ENCODE measurements at regions not wholly inside any gene's neighbourhood (a gene's known extent, or its start where the extent isn't known, plus 50 kb on each side); places are given as distances from the start of the nearest gene placed in this dataset.
"Not testable (repeated sequence)": the region's sequence is repeated elsewhere in the genome, so short reads cannot be mapped to it uniquely, and the experiment has no call there.

DNA sequence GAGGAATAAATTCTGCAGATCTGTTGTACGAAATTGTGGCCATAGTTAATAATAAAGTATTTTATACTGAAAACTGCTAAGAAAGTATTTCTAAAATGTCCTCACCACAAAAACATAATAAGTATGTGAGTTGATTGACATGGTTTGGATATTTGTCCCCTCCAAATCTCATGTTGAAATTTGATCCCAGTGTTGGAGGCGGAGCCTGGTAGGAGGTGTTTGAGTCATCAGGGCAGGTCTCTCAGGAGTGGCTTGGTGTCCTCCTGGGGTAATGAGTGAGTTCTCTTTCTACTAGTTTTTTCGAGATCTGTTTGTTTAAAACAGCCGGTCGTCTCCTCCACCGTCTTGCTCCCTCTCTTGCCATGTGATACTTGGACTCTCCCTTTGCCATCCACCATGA, 424.1 kb upstream of the KCNMB2 start:
- DNase-seq, result no peak
- Mint-ChIP-seq H3K27ac (no peak overlapping the region), H3K36me3 (ENCODE audit: low read depth) (peaks cover 9% of the 10 kb centered on the region), H3K27me3 (ENCODE audit: low read depth, poor library complexity) (no peaks in the 10 kb centered on the region), H3K4me1 (peaks cover 25% of the 10 kb centered on the region), H3K9me3 (peaks cover 13% of the 10 kb centered on the region), H3K4me3 (no peak overlapping the region)
- TF ChIP-seq, protein P1, sequence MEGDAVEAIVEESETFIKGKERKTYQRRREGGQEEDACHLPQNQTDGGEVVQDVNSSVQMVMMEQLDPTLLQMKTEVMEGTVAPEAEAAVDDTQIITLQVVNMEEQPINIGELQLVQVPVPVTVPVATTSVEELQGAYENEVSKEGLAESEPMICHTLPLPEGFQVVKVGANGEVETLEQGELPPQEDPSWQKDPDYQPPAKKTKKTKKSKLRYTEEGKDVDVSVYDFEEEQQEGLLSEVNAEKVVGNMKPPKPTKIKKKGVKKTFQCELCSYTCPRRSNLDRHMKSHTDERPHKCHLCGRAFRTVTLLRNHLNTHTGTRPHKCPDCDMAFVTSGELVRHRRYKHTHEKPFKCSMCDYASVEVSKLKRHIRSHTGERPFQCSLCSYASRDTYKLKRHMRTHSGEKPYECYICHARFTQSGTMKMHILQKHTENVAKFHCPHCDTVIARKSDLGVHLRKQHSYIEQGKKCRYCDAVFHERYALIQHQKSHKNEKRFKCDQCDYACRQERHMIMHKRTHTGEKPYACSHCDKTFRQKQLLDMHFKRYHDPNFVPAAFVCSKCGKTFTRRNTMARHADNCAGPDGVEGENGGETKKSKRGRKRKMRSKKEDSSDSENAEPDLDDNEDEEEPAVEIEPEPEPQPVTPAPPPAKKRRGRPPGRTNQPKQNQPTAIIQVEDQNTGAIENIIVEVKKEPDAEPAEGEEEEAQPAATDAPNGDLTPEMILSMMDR (IDR thresholded peaks at IDR 0.05), result no peak

DNA sequence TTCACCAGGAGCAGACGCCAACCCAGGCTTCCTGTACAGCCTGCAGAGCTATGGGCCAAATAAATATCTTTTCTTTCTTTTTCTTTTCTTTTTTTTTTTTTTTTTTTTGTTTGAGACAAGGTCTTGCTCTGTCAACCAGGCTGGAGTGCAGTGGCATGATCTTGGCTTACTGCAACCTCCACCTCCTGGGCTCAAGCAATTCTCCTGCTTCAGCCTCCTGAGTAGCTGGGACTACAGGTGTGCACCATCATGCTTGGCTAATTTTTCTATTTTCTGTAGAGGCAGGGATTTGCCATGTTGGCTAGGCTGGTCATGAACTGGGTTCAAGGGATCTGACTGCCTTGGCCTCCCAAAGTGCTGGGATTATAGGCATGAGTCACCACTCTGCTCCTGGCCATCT, 423.7 kb upstream of the KCNMB2 start:
- H3K9me3 Mint-ChIP-seq, result peaks cover 13% of the 10 kb centered on the region
- H3K27me3 Mint-ChIP-seq (ENCODE audit: low read depth, poor library complexity); H3K36me3 Mint-ChIP-seq (ENCODE audit: low read depth); H3K4me3 Mint-ChIP-seq; DNase-seq; H3K27ac Mint-ChIP-seq: not testable (repeated sequence)
- H3K4me1 Mint-ChIP-seq, result peaks cover 29% of the 10 kb centered on the region

DNA sequence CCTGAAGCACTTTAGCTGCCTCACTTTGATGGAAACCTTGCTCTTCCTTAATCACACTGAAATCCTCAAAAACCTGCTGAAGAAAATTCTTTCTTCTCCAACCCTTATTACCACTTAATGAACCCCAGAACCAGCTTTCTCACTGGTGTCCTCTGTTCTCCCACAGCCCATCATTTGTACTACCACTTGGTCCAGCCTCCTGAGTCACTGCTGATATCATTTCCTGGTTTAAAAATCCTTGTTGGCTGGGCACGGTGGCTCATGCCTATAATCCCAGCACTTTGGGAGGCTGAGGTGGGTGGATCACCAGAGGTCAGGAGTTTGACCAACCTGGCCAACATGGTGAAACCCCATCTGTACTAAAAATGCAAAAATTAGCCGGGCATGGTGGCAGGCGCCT, 418.6 kb upstream of the KCNMB2 start:
- Mint-ChIP-seq H3K27ac (peak overlapping the region; percentile 40), H3K4me3 (no peak overlapping the region), H3K4me1 (peaks cover 19% of the 10 kb centered on the region), H3K9me3 (peaks cover 39% of the 10 kb centered on the region), H3K27me3 (ENCODE audit: low read depth, poor library complexity) (no peaks in the 10 kb centered on the region), H3K36me3 (ENCODE audit: low read depth) (peaks cover 35% of the 10 kb centered on the region)
- TF ChIP-seq, protein P1 (IDR thresholded peaks at IDR 0.05), result no peak
- DNase-seq, result no peak

DNA sequence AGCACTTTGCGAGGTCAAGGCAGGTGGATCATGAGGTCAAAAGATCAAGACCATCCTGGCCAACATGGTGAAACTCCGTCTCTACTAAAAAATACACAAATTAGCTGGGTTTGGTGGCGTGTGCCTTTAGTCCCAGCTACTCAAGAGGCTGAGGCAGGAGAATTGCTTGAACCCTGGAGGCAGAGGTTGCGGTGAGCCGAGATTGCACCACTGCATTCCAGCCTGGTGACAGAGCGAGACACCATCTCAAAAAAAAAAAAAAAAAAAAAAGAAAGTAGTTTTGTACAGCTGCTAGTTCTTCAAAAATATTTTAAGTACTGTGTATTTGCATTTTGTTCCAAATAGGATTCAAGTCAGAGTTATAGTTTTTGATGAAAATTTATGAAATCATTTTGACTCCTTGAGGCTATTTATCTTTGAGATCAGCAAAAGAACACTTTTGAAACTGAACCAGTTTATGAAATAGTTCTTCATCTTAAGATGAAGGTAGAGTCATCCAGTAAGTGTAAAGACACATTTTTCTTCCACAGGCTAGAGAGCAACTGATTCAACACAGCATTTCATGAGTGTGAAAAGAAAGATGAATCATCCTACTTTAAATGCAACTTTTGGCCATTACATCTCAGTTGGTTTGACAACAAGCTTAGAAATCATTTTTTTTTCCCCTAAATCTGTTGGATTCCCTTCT, 416.5 kb upstream of the KCNMB2 start:
- H3K9me3 Mint-ChIP-seq, result peaks cover 35% of the 10 kb centered on the region
- H3K4me1 Mint-ChIP-seq, result peaks cover 36% of the 10 kb centered on the region
- H3K27ac Mint-ChIP-seq; H3K27me3 Mint-ChIP-seq (ENCODE audit: low read depth, poor library complexity); DNase-seq; H3K4me3 Mint-ChIP-seq: not testable (repeated sequence)
- H3K36me3 Mint-ChIP-seq (ENCODE audit: low read depth), result peaks cover 31% of the 10 kb centered on the region

DNA sequence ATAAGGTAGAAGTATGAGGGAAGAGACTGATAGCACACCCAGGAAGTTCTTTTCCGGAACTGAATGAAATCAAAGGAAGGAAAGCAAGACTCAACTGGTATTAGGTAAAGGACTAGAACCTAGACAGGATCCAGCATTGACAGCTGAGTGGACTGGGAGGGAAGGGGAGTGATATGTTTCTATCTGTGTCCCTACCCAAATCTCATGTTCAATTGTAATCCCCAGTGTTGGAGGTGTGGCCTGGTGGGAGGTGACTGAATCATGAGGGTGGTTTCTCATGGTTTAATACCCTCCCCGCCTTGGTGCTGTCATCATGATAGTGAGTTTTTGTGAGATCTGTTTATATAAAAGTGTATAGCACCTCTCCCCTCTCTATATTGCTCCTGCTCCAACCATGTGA, 415.9 kb upstream of the KCNMB2 start:
- H3K27ac Mint-ChIP-seq, result no peak overlapping the region
- H3K36me3 Mint-ChIP-seq (ENCODE audit: low read depth), result peaks cover 31% of the 10 kb centered on the region
- H3K4me1 Mint-ChIP-seq, result peaks cover 41% of the 10 kb centered on the region
- peaks cover 34% of the 10 kb centered on the region for H3K9me3 Mint-ChIP-seq
- no peak overlapping the region for H3K4me3 Mint-ChIP-seq
- no peak for DNase-seq
- no peaks in the 10 kb centered on the region for H3K27me3 Mint-ChIP-seq (ENCODE audit: low read depth, poor library complexity)
- TF ChIP-seq, protein P1 (IDR thresholded peaks at IDR 0.05), result no peak

DNA sequence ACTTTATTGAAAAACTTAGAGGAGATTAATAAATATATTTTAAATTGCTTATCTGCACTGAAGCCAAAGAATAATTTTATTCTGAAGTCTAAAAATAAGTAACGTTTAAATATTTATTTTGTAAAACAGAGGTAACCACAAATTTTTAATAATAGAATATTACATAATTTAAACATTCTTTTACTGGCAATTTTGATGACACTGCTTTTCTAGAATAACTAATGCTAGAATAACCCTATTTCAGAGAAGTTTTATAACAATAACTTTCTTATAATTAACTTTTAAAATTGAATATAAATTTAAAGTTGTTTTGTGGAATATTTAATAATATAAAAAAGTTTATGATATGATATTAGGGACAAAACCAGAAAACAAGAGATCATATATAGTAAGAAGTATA, 409.6 kb upstream of the KCNMB2 start:
- TF ChIP-seq, protein P1 (IDR thresholded peaks at IDR 0.05), result no peak
- H3K4me1 Mint-ChIP-seq, result peaks cover 38% of the 10 kb centered on the region
- no peak overlapping the region for H3K4me3 Mint-ChIP-seq
- H3K27ac Mint-ChIP-seq, result no peak overlapping the region
- no peaks in the 10 kb centered on the region for H3K27me3 Mint-ChIP-seq (ENCODE audit: low read depth, poor library complexity)
- H3K9me3 Mint-ChIP-seq, result peaks cover 22% of the 10 kb centered on the region
- H3K36me3 Mint-ChIP-seq (ENCODE audit: low read depth), result peaks cover 17% of the 10 kb centered on the region
- no peak for DNase-seq

DNA sequence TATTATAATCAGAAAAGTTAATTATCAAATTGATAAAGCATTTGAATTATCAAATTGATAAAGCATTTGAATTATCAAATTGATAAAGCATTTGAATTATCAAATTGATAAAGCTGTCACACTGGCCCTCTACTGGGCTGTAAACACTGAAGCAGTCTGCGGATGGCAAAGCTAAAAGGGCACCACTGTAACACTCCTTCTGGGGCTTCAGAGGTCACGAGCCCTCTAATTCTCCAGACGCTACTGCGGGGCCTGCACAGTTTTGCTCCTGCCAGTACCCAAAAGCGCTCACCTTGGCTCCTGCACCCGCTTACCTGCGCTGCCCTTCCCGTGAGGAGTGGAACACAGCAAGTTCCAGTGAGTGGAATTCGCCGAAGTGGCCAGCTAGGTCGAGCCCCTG, 409.0 kb upstream of the KCNMB2 start:
- H3K27ac Mint-ChIP-seq, result no peak overlapping the region

More for the DNA sequence above, 409.0 kb upstream of the KCNMB2 start:
- TF ChIP-seq, protein P1 (IDR thresholded peaks at IDR 0.05), result no peak
- Mint-ChIP-seq H3K4me1 (peaks cover 38% of the 10 kb centered on the region), H3K4me3 (no peak overlapping the region), H3K36me3 (ENCODE audit: low read depth) (peaks cover 12% of the 10 kb centered on the region), H3K9me3 (peaks cover 20% of the 10 kb centered on the region), H3K27me3 (ENCODE audit: low read depth, poor library complexity) (no peaks in the 10 kb centered on the region)
- no peak for DNase-seq
